SK-N-SH (cell line): ENCODE measurements at regions not wholly inside any gene's neighbourhood (a gene's known extent, or its start where the extent isn't known, plus 50 kb on each side); places are given as distances from the start of the nearest gene placed in this dataset.

ENCODE experiments used
- CTCF ChIA-PET: fragments of 300-600, 350-600 bp; formaldehyde crosslinking; extraction: SDS; loops from one replicate; lab custom pipeline; 2021; lab: Yijun Ruan, JAX
- POLR2A ChIA-PET: fragments of 350-600 bp; sonication (Branson Sonifier 250); formaldehyde crosslinking; extraction: SDS; loops from one replicate; lab custom pipeline; 2020; ENCODE audit warnings: antibody characterized with exemption, inconsistent platforms; lab: Yijun Ruan, JAX
- DNase-seq: peaks from one replicate; pipeline ENCODE4 v3.0.0; 2012
- H2AFZ ChIP-seq: fragments of 200-600 bp; sonication (generic); 2 replicates; pipeline ENCODE4 v1.8.1; 2016; ENCODE audit warnings: antibody characterized with exemption, mild to moderate bottlenecking, low read depth
- H3F3A ChIP-seq: fragments of 200-600 bp; sonication (generic); replicated peaks from 2 replicates; pipeline ENCODE3; 2016; ENCODE audit warnings: antibody characterized with exemption, mild to moderate bottlenecking; ENCODE audit not compliant: insufficient read depth
- H3K27ac ChIP-seq, 2 experiments: fragments of 200-500 bp in 1 of 2; fragments of 200-600 bp in 1 of 2; sonication (Bioruptor generic) in 1 of 2; sonication (generic), shearing (Covaris generic) in 1 of 2; 2 replicates each; pipeline versions ENCODE4 v1.5.1 to v1.6.1; 2014 to 2016; ENCODE audit warnings: low read depth in 2 of 2, inconsistent platforms in 1 of 2, low read length in 1 of 2, mild to moderate bottlenecking in 1 of 2, mixed read lengths in 1 of 2
- H3K27me3 ChIP-seq: fragments of 200-600 bp; sonication (generic), shearing (Covaris generic); 2 replicates; pipeline ENCODE4 v1.6.1; 2016; ENCODE audit warnings: mixed run types; ENCODE audit not compliant: insufficient read depth
- H3K36me3 ChIP-seq, 2 experiments: fragments of 200-500 bp in 1 of 2; fragments of 200-600 bp in 1 of 2; sonication (Bioruptor generic) in 1 of 2; sonication (generic) in 1 of 2; replicated peaks in 1 of 2; 2 replicates each; pipeline versions ENCODE3 to v1.5.1; 2014 to 2016; ENCODE audit warnings: low read length in 1 of 2, mild to moderate bottlenecking in 1 of 2; ENCODE audit not compliant: insufficient read depth in 2 of 2, control insufficient read depth in 1 of 2
- H3K4me1 ChIP-seq, 2 experiments: fragments of 200-500 bp in 1 of 2; fragments of 200-600 bp in 1 of 2; sonication (Bioruptor generic) in 1 of 2; sonication (generic), shearing (Covaris generic) in 1 of 2; 2 replicates each; pipeline versions ENCODE4 v1.5.1 to v1.6.1; 2014 to 2016; ENCODE audit warnings: low read depth in 1 of 2, low read length in 1 of 2, mixed run types in 1 of 2; ENCODE audit not compliant: insufficient read depth in 2 of 2, control insufficient read depth in 1 of 2
- H3K4me2 ChIP-seq: fragments of 200-600 bp; sonication (generic), shearing (Covaris generic); 2 replicates; pipeline ENCODE4 v1.6.1; 2017; ENCODE audit warnings: mixed run types
- H3K4me3 ChIP-seq, 2 experiments: fragments of 200-500 bp in 1 of 2; fragments of 200-600 bp in 1 of 2; sonication (Bioruptor generic) in 1 of 2; sonication (generic), shearing (Covaris generic) in 1 of 2; 2 replicates each; pipeline versions ENCODE4 v1.5.1 to v1.8.1; 2014 to 2016; ENCODE audit warnings: low read depth in 2 of 2, inconsistent platforms in 1 of 2, low read length in 1 of 2, mild to moderate bottlenecking in 1 of 2, mixed read lengths in 1 of 2, moderate library complexity in 1 of 2
- H3K79me2 ChIP-seq: fragments of 200-600 bp; sonication (generic); 2 replicates; pipeline ENCODE4 v1.8.1; 2017; ENCODE audit warnings: mild to moderate bottlenecking; ENCODE audit not compliant: insufficient read depth
- H3K9ac ChIP-seq: fragments of 200-600 bp; sonication (generic); 2 replicates; pipeline ENCODE4 v1.6.1; 2017; ENCODE audit warnings: mixed run types
- H3K9me2 ChIP-seq: fragments of 200-600 bp; sonication (generic); 2 replicates; pipeline ENCODE4 v1.6.1; 2017; ENCODE audit warnings: mixed run types
- H3K9me3 ChIP-seq: fragments of 200-600 bp; sonication (generic); 2 replicates; pipeline ENCODE4 v1.6.1; 2017; ENCODE audit warnings: mixed run types, mild to moderate bottlenecking, moderate library complexity
- H4K20me1 ChIP-seq: fragments of 200-600 bp; sonication (generic); 2 replicates; pipeline ENCODE4 v1.6.1; 2017; ENCODE audit warnings: mild to moderate bottlenecking, mixed run types; ENCODE audit not compliant: insufficient read depth
- CTCF ChIP-seq: fragments of 200-600 bp; sonication (generic); IDR thresholded peaks from 2 replicates; pipeline ENCODE4 v1.6.1; 2017; ENCODE audit warnings: antibody characterized with exemption, mild to moderate bottlenecking, moderate library complexity
- EP300 ChIP-seq, 2 experiments: IDR thresholded peaks; 2 replicates each; pipeline versions ENCODE4 v1.4.0 to v1.6.1; 2012; ENCODE audit warnings: borderline replicate concordance in 1 of 2, low read depth in 1 of 2, low read length in 1 of 2
- JUND ChIP-seq: IDR thresholded peaks from 2 replicates; pipeline ENCODE4 v1.4.0; 2012
- MAX ChIP-seq: IDR thresholded peaks from 2 replicates; pipeline ENCODE4 v1.4.0; 2012; ENCODE audit warnings: low read depth
- MEF2A ChIP-seq: IDR thresholded peaks from 2 replicates; pipeline ENCODE4 v1.4.0; 2012; ENCODE audit warnings: low read depth, borderline replicate concordance
- NRF1 ChIP-seq: IDR thresholded peaks from 2 replicates; pipeline ENCODE4 v1.6.1; 2012; ENCODE audit warnings: low read depth, mild to moderate bottlenecking, low read length
- PBX3 ChIP-seq: IDR thresholded peaks from 2 replicates; pipeline ENCODE4; 2012
- POLR2AphosphoS5 ChIP-seq: IDR thresholded peaks from 2 replicates; pipeline ENCODE4 v1.6.1; 2012; ENCODE audit warnings: low read depth, low read length
- RFX5 ChIP-seq: IDR thresholded peaks from 2 replicates; pipeline ENCODE4 v1.6.1; 2012; ENCODE audit warnings: mild to moderate bottlenecking, improper control_type of control experiment, low read length
- SMC3 ChIP-seq: IDR thresholded peaks from 2 replicates; pipeline ENCODE4 v1.6.1; 2012; ENCODE audit warnings: low read depth, low read length, improper control_type of control experiment
- WGBS: methylation state at CpG from one replicate; pipeline ENCODE4 v1.1.6; 2017; ENCODE audit warnings: low lambda C conversion rate; 5-methylcytosine and 5-hydroxymethylcytosine counted together

- no peak overlapping the region for H3K27ac ChIP-seq
- CTCF ChIA-PET, result interaction anchor here (0.5 to 1.8 kb wide), 11 partner anchors 9 to 661 kb away, joined by 3 to 13 read pairs (median 4); no protein-coding TSS in a partner anchor
- H3K9me3 ChIP-seq, result no peaks in the 10 kb centered on the region
These were observed 326.1 kb upstream of the CNR1 start for GRCh38 chr6:88492241-88492640.

GRCh38 chr6:88491266-88491880 is 325.2 kb upstream of the CNR1 start:
- no peaks in the 10 kb centered on the region for H3K4me1 ChIP-seq
- H4K20me1 ChIP-seq, result no peaks in the 10 kb centered on the region
- H3K9me3 ChIP-seq, result no peaks in the 10 kb centered on the region
- no peaks in the 10 kb centered on the region for H3K79me2 ChIP-seq
- H3K4me2 ChIP-seq, result no peak overlapping the region
- no peaks in the 10 kb centered on the region for H3K9me2 ChIP-seq
- H3K36me3 ChIP-seq, result no peaks in the 10 kb centered on the region
- H2AFZ ChIP-seq, result no peak overlapping the region
- no peak for DNase-seq
- CTCF ChIA-PET, result interaction anchor here (1.3 kb wide), 1 partner anchor 15 kb away, joined by 4 read pairs; no protein-coding TSS in a partner anchor
- peaks cover 5% of the 10 kb centered on the region; the same call in 1 of the 2 replicates for H3K27me3 ChIP-seq
- TF ChIP-seq PBX3 (no peak), SMC3 (no peak), NRF1 (no peak), POLR2AphosphoS5 (no peak), MAX (no peak), MEF2A (no peak), CTCF (no peak)
- H3K9ac ChIP-seq, result no peak overlapping the region
- WGBS, result 37% methylated on average over 4 of the region's 4 CpGs
- no peaks in the 10 kb centered on the region for H3F3A ChIP-seq
- POLR2A ChIA-PET, result no interaction called here
- no peak overlapping the region for H3K4me3 ChIP-seq
- H3K27ac ChIP-seq, result no peak overlapping the region

More at GRCh38 chr6:88492241-88492640, 326.1 kb upstream of the CNR1 start:
- Histone ChIP-seq H3K79me2 (no peaks in the 10 kb centered on the region), H3K4me3 (no peak overlapping the region), H3K36me3 (no peaks in the 10 kb centered on the region), H3K4me2 (no peak overlapping the region), H3F3A (no peaks in the 10 kb centered on the region), H4K20me1 (no peaks in the 10 kb centered on the region), H3K9me2 (no peaks in the 10 kb centered on the region), H3K4me1 (no peaks in the 10 kb centered on the region), H2AFZ (no peak overlapping the region), H3K27me3 (peaks cover 5% of the 10 kb centered on the region; the same call in 1 of the 2 replicates), H3K9ac (no peak overlapping the region)
- POLR2A ChIA-PET, result no interaction called here
- no peak for DNase-seq
- no peak for TF ChIP-seq JUND
- TF ChIP-seq RFX5, result no peak
- TF ChIP-seq EP300 (IDR thresholded peaks at IDR 0.05; ENCODE audit: borderline replicate concordance in 1 of 2, low read depth in 1 of 2, low read length in 1 of 2), result no peak
- TF ChIP-seq, all 33 proteins: peak for 0
- WGBS, result 36% methylated on average over 2 of the region's 2 CpGs
